T-helper 2 cell treated with Interferon-gamma antibody and Interleukin-4, amounts not matched to agents 5 μg/mL and 100 μg/mL, for 36 hours (primary cell): ENCODE measurements at regions not wholly inside any gene's neighbourhood (a gene's known extent, or its start where the extent isn't known, plus 50 kb on each side); places are given as distances from the start of the nearest gene placed in this dataset.

Source experiments
- DNase-seq: peaks from one replicate; pipeline ENCODE4 v3.0.0; 2021; ENCODE audit warnings: low spot score
- H3K27ac Mint-ChIP-seq: one replicate; pipeline ENCODE4 v1.8.0; 2021; ENCODE audit warnings: mild to moderate bottlenecking, mixed read lengths
- H3K27me3 Mint-ChIP-seq: one replicate; pipeline ENCODE4 v1.8.0; 2021; ENCODE audit warnings: low read depth, mixed read lengths
- H3K36me3 Mint-ChIP-seq: one replicate; pipeline ENCODE4 v1.8.0; 2021; ENCODE audit warnings: low read depth, mixed read lengths
- H3K4me1 Mint-ChIP-seq: one replicate; pipeline ENCODE4 v1.8.0; 2021; ENCODE audit warnings: low read depth, mixed read lengths
- H3K4me3 Mint-ChIP-seq: one replicate; pipeline ENCODE4 v1.8.0; 2022; ENCODE audit warnings: mild to moderate bottlenecking, moderate library complexity, mixed read lengths
- H3K9me3 Mint-ChIP-seq: one replicate; pipeline ENCODE4 v1.8.0; 2021; ENCODE audit warnings: mixed read lengths

- no peak for DNase-seq
- Mint-ChIP-seq H3K36me3 (no peaks in the 10 kb centered on the region), H3K27me3 (peaks cover 2% of the 10 kb centered on the region), H3K4me3 (no peak overlapping the region), H3K9me3 (no peaks in the 10 kb centered on the region), H3K4me1 (no peaks in the 10 kb centered on the region), H3K27ac (no peak overlapping the region)
Measured at GRCh38 chr16:80366023-80366422, 174.8 kb upstream of the DYNLRB2 start.

DNA sequence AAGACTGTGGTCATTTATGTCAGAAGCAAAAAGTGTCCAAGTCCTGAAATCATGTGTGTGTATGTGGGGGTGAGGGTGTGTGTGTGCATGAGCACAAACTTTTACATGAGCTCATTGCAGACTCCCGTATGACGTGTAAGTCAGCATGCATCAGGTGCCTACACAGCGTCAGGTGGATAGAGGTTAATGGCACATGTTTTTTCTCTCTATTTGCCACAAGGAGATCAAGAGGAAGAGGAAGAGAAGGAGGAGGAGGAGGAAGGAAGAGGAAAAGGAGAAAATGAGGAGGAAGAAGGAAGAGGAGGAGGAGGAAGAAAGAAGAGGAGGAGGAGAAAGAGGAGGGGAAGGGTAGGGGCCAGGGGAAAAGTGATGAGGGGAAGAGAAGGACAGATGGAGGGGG is 178.0 kb upstream of the DYNLRB2 start:
- H3K4me3 Mint-ChIP-seq = no peak overlapping the region
- no peaks in the 10 kb centered on the region for H3K36me3 Mint-ChIP-seq
- no peaks in the 10 kb centered on the region for H3K4me1 Mint-ChIP-seq
- no peak for DNase-seq
- no peaks in the 10 kb centered on the region for H3K9me3 Mint-ChIP-seq
- peaks cover 2% of the 10 kb centered on the region for H3K27me3 Mint-ChIP-seq
- H3K27ac Mint-ChIP-seq = no peak overlapping the region

- Mint-ChIP-seq H3K27ac (no peak overlapping the region), H3K27me3 (no peaks in the 10 kb centered on the region), H3K9me3 (no peaks in the 10 kb centered on the region), H3K4me1 (no peaks in the 10 kb centered on the region), H3K4me3 (no peak overlapping the region), H3K36me3 (no peaks in the 10 kb centered on the region)
- no peak for DNase-seq
Measured at GRCh38 chr16:80356365-80356764, 184.4 kb upstream of the DYNLRB2 start.

- Mint-ChIP-seq H3K27ac (no peak overlapping the region), H3K36me3 (no peaks in the 10 kb centered on the region), H3K27me3 (no peaks in the 10 kb centered on the region), H3K9me3 (no peaks in the 10 kb centered on the region), H3K4me3 (no peak overlapping the region), H3K4me1 (no peaks in the 10 kb centered on the region)
- DNase-seq = no peak
Measured at GRCh38 chr16:80355335-80355734, 185.5 kb upstream of the DYNLRB2 start.

DNA sequence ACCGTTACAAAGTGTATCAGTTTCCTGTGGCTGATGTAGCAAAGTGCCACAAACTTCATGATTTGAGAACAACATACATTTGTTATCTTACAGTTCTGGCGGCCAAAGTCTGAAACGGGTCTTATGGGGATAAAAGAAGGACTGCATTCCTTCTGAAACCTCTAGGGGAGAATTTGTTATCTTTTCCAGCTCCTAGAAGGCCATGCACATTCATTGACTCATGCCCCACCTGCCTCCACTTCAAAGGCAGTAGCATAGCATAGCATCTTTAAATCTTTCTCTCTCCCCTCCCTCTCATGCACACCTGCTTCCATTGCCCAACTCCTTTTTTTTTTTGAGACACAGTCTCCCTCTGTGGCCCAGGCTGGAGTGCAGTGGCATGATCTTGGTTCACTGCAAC is 190.7 kb upstream of the DYNLRB2 start:
- Mint-ChIP-seq H3K4me3 (no peak overlapping the region), H3K4me1 (no peaks in the 10 kb centered on the region), H3K9me3 (no peaks in the 10 kb centered on the region), H3K27ac (no peak overlapping the region), H3K36me3 (no peaks in the 10 kb centered on the region), H3K27me3 (no peaks in the 10 kb centered on the region)
- no peak for DNase-seq

DNA sequence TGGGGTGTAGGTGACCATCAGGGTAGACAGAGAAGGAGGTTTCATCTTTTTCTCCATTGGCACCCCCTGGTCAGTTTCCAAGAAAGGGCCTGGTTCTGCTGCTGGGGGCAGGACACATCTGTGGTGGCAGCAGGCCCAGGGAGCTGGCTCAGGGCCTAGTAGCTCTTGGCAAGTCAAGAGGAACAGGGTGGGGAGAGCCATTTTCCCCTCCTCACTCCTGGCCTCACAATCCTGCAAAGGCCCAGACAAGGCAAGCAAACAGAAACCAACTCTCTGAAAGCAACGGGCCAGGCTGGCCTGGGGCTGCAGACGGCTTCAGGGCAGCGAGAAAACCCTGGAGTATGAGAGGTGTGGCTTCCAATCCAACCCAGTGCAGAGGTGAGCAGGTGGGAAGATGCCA is 192.9 kb upstream of the DYNLRB2 start:
- H3K9me3 Mint-ChIP-seq = no peaks in the 10 kb centered on the region
- DNase-seq = no peak
- no peaks in the 10 kb centered on the region for H3K27me3 Mint-ChIP-seq
- no peak overlapping the region for H3K27ac Mint-ChIP-seq
- no peaks in the 10 kb centered on the region for H3K36me3 Mint-ChIP-seq
- H3K4me3 Mint-ChIP-seq = no peak overlapping the region
- no peaks in the 10 kb centered on the region for H3K4me1 Mint-ChIP-seq

GRCh38 chr16:80347002-80347401 is 193.8 kb upstream of the DYNLRB2 start:
- H3K27me3 Mint-ChIP-seq = no peaks in the 10 kb centered on the region
- H3K4me3 Mint-ChIP-seq = no peak overlapping the region
- no peaks in the 10 kb centered on the region for H3K36me3 Mint-ChIP-seq
- DNase-seq = no peak
- H3K9me3 Mint-ChIP-seq = no peaks in the 10 kb centered on the region
- no peaks in the 10 kb centered on the region for H3K4me1 Mint-ChIP-seq
- H3K27ac Mint-ChIP-seq = no peak overlapping the region

DNA sequence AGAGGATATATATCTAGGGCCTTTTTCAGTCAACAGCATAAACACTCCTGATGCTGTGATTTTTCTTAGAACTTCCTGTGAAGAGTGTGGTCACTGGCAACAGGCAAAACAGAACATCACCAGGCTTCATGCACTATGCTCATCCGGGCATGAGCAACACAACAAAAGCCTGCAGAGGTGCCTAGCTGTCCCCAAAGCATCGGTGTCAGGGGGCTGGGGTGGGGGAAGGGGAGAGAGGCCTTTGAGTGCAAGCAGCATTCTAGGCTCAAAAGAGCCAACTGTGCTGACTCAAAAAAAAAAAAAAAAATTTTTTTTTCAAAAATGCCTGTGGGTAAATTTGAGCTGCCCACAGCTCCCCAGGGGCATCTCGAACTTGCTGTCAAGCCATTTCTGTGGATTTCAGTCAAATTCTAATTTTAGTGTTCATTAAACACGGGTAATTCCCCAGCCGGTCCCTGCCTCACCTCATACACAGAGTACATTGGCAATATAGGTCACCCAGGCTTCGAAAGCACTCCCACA is 194.6 kb upstream of the DYNLRB2 start:
- H3K27me3 Mint-ChIP-seq = no peaks in the 10 kb centered on the region
- no peak overlapping the region for H3K27ac Mint-ChIP-seq
- no peak overlapping the region for H3K4me3 Mint-ChIP-seq
- no peak for DNase-seq
- no peaks in the 10 kb centered on the region for H3K9me3 Mint-ChIP-seq
- H3K36me3 Mint-ChIP-seq = no peaks in the 10 kb centered on the region
- H3K4me1 Mint-ChIP-seq = no peaks in the 10 kb centered on the region

DNA sequence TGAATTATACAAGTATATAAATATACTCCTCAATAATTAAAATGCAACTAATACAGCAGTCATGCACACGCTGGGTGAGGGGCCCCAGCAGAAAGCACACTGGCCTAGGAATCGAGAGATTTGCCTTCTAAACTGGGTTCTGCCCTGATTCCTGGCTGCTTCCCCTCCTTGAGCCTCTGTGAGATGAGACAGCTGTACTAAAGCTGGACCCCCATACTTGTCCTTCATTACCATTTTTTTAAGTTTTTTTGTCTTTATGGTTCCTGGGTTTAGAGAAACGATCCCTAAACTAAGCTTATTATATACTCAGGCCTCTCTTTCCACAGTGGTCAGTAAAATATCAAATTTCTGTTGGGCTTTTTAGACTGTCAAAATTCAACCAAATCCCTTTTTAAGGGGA is 195.1 kb upstream of the DYNLRB2 start:
- Mint-ChIP-seq H3K36me3 (no peaks in the 10 kb centered on the region), H3K4me1 (no peaks in the 10 kb centered on the region), H3K9me3 (no peaks in the 10 kb centered on the region), H3K4me3 (no peak overlapping the region), H3K27ac (no peak overlapping the region), H3K27me3 (no peaks in the 10 kb centered on the region)
- DNase-seq = no peak

- H3K4me1 Mint-ChIP-seq = no peaks in the 10 kb centered on the region
- no peaks in the 10 kb centered on the region for H3K36me3 Mint-ChIP-seq
- no peak overlapping the region for H3K27ac Mint-ChIP-seq
- H3K27me3 Mint-ChIP-seq = no peaks in the 10 kb centered on the region
- H3K4me3 Mint-ChIP-seq = no peak overlapping the region
- DNase-seq = no peak
- H3K9me3 Mint-ChIP-seq = no peaks in the 10 kb centered on the region
Measured at GRCh38 chr16:80344570-80344969, 196.2 kb upstream of the DYNLRB2 start.

GRCh38 chr16:80341263-80341662 is 199.5 kb upstream of the DYNLRB2 start:
- no peak for DNase-seq
- Mint-ChIP-seq H3K27me3 (no peaks in the 10 kb centered on the region), H3K9me3 (no peaks in the 10 kb centered on the region), H3K27ac (no peak overlapping the region), H3K36me3 (no peaks in the 10 kb centered on the region), H3K4me1 (no peaks in the 10 kb centered on the region), H3K4me3 (no peak overlapping the region)

GRCh38 chr16:80337786-80338185 is 203.0 kb upstream of the DYNLRB2 start:
- Mint-ChIP-seq H3K27me3 (peaks cover 2% of the 10 kb centered on the region), H3K4me3 (no peak overlapping the region), H3K36me3 (no peaks in the 10 kb centered on the region), H3K4me1 (no peaks in the 10 kb centered on the region), H3K27ac (no peak overlapping the region), H3K9me3 (no peaks in the 10 kb centered on the region)
- DNase-seq = no peak

DNA sequence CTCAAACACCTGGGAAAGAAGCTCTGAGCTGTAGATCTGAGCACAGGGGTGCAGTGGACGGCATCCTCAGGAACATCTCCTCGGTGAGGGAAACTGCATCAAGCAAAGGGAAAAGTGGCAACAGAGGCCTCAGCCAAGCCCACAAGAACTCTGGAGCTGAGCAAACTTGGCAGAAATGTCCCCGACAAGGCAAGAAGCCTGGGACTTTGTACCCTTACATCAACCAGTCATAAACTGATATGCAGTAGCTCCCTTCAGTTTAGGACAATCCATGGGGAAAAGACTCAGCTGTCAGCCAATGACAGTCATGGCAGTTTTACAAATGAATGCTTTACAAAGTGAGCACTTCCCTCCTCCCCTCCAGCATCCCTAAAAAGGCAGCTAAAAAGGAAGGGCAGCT is 210.0 kb upstream of the DYNLRB2 start:
- no peak overlapping the region for H3K4me3 Mint-ChIP-seq
- H3K27me3 Mint-ChIP-seq = peaks cover 5% of the 10 kb centered on the region
- H3K9me3 Mint-ChIP-seq = no peaks in the 10 kb centered on the region
- DNase-seq = no peak
- H3K4me1 Mint-ChIP-seq = no peaks in the 10 kb centered on the region
- no peaks in the 10 kb centered on the region for H3K36me3 Mint-ChIP-seq
- no peak overlapping the region for H3K27ac Mint-ChIP-seq

GRCh38 chr16:80330150-80330549 is 210.6 kb upstream of the DYNLRB2 start:
- no peak for DNase-seq
- Mint-ChIP-seq H3K27me3 (peaks cover 5% of the 10 kb centered on the region), H3K4me3 (no peak overlapping the region), H3K4me1 (no peaks in the 10 kb centered on the region), H3K36me3 (no peaks in the 10 kb centered on the region), H3K9me3 (no peaks in the 10 kb centered on the region), H3K27ac (no peak overlapping the region)

GRCh38 chr16:80327740-80328139 is 213.1 kb upstream of the DYNLRB2 start:
- no peaks in the 10 kb centered on the region for H3K36me3 Mint-ChIP-seq
- no peak overlapping the region for H3K4me3 Mint-ChIP-seq
- peaks cover 3% of the 10 kb centered on the region for H3K27me3 Mint-ChIP-seq
- DNase-seq = no peak
- no peak overlapping the region for H3K27ac Mint-ChIP-seq
- H3K4me1 Mint-ChIP-seq = no peaks in the 10 kb centered on the region
- no peaks in the 10 kb centered on the region for H3K9me3 Mint-ChIP-seq
